DND-41 (cell line): ENCODE measurements at regions not wholly inside any gene's neighbourhood (a gene's known extent, or its start where the extent isn't known, plus 50 kb on each side); places are given as distances from the start of the nearest gene placed in this dataset.

Experiments used
- ATAC-seq: fragments of 200-7000 bp; cut with Tn5 transposase; 3 replicates; pipeline ENCODE4 v1.9.1; 2021; ENCODE audit warnings: low read depth; ENCODE audit not compliant: insufficient read depth
- DNase-seq: peaks from one replicate; pipeline ENCODE4 v3.0.0-alpha.2; 2020
- H2AFZ ChIP-seq: 2 replicates; pipeline ENCODE4 v1.6.0; 2012; ENCODE audit warnings: low read depth, low read length
- H3K27ac ChIP-seq: 2 replicates; pipeline ENCODE4 v1.5.1; 2012; ENCODE audit warnings: low read length, inconsistent platforms
- H3K27me3 ChIP-seq: fragments of 200-600 bp; sonication (generic); 2 replicates; pipeline ENCODE4 v1.6.0; 2012; ENCODE audit warnings: low read length, mild to moderate bottlenecking, inconsistent platforms; ENCODE audit not compliant: insufficient read depth, poor library complexity
- H3K36me3 ChIP-seq: 2 replicates; pipeline ENCODE4 v1.5.1; 2012; ENCODE audit warnings: low read length, inconsistent platforms; ENCODE audit not compliant: insufficient read depth
- H3K4me1 ChIP-seq: 2 replicates; pipeline ENCODE4 v1.5.1; 2012; ENCODE audit warnings: mild to moderate bottlenecking, low read length; ENCODE audit not compliant: insufficient read depth
- H3K4me2 ChIP-seq: 2 replicates; pipeline ENCODE4 v1.6.0; 2012; ENCODE audit warnings: mild to moderate bottlenecking, moderate library complexity, low read length, inconsistent platforms; ENCODE audit not compliant: insufficient read depth
- H3K4me3 ChIP-seq, 2 experiments: fragments of 200-600 bp in 1 of 2; shearing (Covaris generic) in 1 of 2; 2 replicates each; pipeline ENCODE4 v1.5.1; 2012 to 2016; ENCODE audit warnings: inconsistent platforms in 2 of 2, low read length in 2 of 2, mild to moderate bottlenecking in 2 of 2, low read depth in 1 of 2, moderate library complexity in 1 of 2
- H3K79me2 ChIP-seq: 2 replicates; pipeline ENCODE4 v1.6.0; 2012; ENCODE audit warnings: low read length, inconsistent platforms; ENCODE audit not compliant: insufficient read depth
- H3K9ac ChIP-seq: 2 replicates; pipeline ENCODE4 v1.6.0; 2012; ENCODE audit warnings: low read depth, mild to moderate bottlenecking, inconsistent platforms, low read length, moderate library complexity
- H3K9me3 ChIP-seq: 2 replicates; pipeline ENCODE4 v1.5.1; 2012; ENCODE audit warnings: low read length, moderate library complexity, mild to moderate bottlenecking, inconsistent platforms; ENCODE audit not compliant: insufficient read depth, severe bottlenecking
- H4K20me1 ChIP-seq: 2 replicates; pipeline ENCODE4 v1.6.0; 2012; ENCODE audit warnings: low read length; ENCODE audit not compliant: insufficient read depth
- CTCF ChIP-seq: IDR thresholded peaks from 2 replicates; pipeline ENCODE4 v1.5.1; 2012; ENCODE audit warnings: borderline replicate concordance, low read length, moderate library complexity, mild to moderate bottlenecking; ENCODE audit not compliant: poor library complexity, severe bottlenecking; ENCODE audit errors: extremely low read depth
- EZH2 ChIP-seq: IDR thresholded peaks from 3 replicates; pipeline ENCODE4 v1.6.1; 2012; ENCODE audit warnings: borderline replicate concordance, low read depth, mild to moderate bottlenecking, moderate library complexity, low read length, inconsistent platforms; ENCODE audit not compliant: severe bottlenecking

DNA sequence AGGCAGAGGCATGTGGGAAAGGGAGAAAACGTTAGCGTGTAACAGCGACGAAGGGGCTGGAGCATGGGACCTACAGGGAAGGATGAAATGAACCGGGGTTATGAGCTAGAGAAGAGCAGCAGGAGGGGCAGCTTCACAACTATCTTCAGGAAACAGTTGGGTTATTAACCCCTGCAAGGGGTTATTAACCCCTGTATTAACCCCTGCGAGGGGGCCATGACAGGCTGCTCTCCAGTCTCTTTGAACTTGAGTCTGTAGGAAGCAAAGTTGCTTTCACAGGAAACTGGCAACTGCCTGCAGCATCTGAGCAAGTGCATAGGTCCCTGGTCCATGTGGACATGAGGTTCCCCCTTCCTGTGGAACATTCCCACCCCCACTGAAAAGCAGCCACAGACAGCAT is 119.2 kb upstream of the CRHR1 start:
- Histone ChIP-seq H4K20me1 (no peaks in the 10 kb centered on the region), H3K36me3 (no peaks in the 10 kb centered on the region), H3K27ac (no peak overlapping the region), H3K27me3 (peaks cover 2% of the 10 kb centered on the region), H3K79me2 (no peaks in the 10 kb centered on the region), H3K9me3 (no peaks in the 10 kb centered on the region), H2AFZ (no peak overlapping the region), H3K4me2 (no peak overlapping the region), H3K4me1 (no peaks in the 10 kb centered on the region), H3K4me3 (no peak overlapping the region), H3K9ac (no peak overlapping the region)
- no peak for ATAC-seq
- no peak for DNase-seq
- TF ChIP-seq EZH2 (no peak), CTCF (no peak)

DNA sequence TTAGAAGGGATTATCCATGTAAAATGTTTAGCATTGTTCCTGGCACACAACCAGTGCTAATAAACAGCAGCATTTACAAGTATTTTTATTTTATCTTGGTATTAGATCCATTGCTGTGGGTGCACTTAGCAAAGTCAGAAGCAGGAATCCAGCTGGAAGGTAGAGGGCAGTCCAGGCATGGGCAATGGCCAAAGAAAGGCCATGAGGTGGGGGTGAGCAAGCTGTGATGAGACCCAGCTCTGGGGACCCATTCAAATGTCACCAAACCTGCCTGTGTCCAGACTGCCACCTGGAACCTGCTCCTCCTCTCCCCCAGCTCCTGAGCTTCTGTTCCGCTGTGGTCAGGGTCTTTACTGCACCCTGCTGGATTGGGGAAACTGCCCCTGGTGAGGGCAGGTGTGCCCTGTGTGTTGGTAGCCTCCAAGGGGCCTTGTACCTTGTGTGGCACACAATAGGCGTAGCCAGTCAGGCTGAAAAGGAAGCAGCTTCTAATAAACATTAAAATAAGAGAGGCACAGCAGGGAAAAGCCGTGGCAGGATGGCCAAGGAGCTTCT is 118.0 kb upstream of the CRHR1 start:
- no peak overlapping the region for H3K4me2 ChIP-seq
- no peak for TF ChIP-seq EZH2
- TF ChIP-seq CTCF, result no peak
- no peaks in the 10 kb centered on the region for H3K4me1 ChIP-seq
- H3K79me2 ChIP-seq, result no peaks in the 10 kb centered on the region
- no peak overlapping the region for H3K27ac ChIP-seq
- no peaks in the 10 kb centered on the region for H4K20me1 ChIP-seq
- H3K27me3 ChIP-seq, result peaks cover 2% of the 10 kb centered on the region
- H3K4me3 ChIP-seq, result no peak overlapping the region
- H3K9me3 ChIP-seq, result no peaks in the 10 kb centered on the region
- H3K36me3 ChIP-seq, result no peaks in the 10 kb centered on the region
- no peak overlapping the region for H2AFZ ChIP-seq
- ATAC-seq (no peak), DNase-seq (no peak)
- no peak overlapping the region for H3K9ac ChIP-seq

DNA sequence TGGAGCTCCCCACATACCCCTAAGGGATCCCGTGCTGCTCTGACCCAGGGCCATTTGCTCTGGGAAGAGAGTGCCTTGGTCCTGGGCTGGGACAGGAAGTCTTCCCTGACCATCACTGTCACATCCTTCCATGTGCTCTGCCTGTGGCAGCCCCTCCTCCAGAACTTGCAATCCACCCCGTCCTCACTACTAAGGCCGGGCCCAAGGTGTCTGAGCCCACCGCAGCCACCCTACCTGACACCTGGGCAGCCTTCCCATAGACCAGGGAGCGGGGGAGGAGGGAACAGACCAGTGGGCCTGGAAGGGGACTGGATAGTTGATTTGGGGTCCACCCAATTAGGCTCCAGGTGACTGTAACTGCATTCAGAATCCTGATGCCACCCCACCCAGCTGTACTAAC is 117.5 kb upstream of the CRHR1 start:
- Histone ChIP-seq H3K27me3 (peaks cover 2% of the 10 kb centered on the region), H3K79me2 (no peaks in the 10 kb centered on the region), H3K9me3 (no peaks in the 10 kb centered on the region), H3K4me2 (no peak overlapping the region), H3K4me3 (no peak overlapping the region), H2AFZ (no peak overlapping the region), H4K20me1 (no peaks in the 10 kb centered on the region), H3K27ac (no peak overlapping the region), H3K36me3 (no peaks in the 10 kb centered on the region), H3K9ac (no peak overlapping the region), H3K4me1 (no peaks in the 10 kb centered on the region)
- no peak for ATAC-seq
- DNase-seq, result no peak
- TF ChIP-seq EZH2, result no peak
- TF ChIP-seq CTCF, result no peak

GRCh38 chr17:45667591-45668171 is 116.4 kb upstream of the CRHR1 start:
- Histone ChIP-seq H3K4me1 (no peaks in the 10 kb centered on the region), H3K4me2 (no peak overlapping the region), H2AFZ (no peak overlapping the region), H3K36me3 (no peaks in the 10 kb centered on the region), H3K9me3 (no peaks in the 10 kb centered on the region), H3K27ac (no peak overlapping the region), H3K79me2 (no peaks in the 10 kb centered on the region), H3K4me3 (no peak overlapping the region), H3K9ac (no peak overlapping the region), H3K27me3 (peaks cover 2% of the 10 kb centered on the region), H4K20me1 (no peaks in the 10 kb centered on the region)
- no peak for TF ChIP-seq EZH2
- no peak for TF ChIP-seq CTCF
- no peak for ATAC-seq
- no peak for DNase-seq
